ENCODE measurements at regions not wholly inside any gene's neighbourhood (a gene's known extent, or its start where the extent isn't known, plus 50 kb on each side); places are given as distances from the start of the nearest gene placed in this dataset.

GRCh38 chr6:146885708-146886457 lies 287.1 kb downstream of the ADGB start:
- H4K20me1 ChIP-seq (ENCODE audit: insufficient read depth), result no peaks in the 10 kb centered on the region
- no peak for DNase-seq
- no peaks in the 10 kb centered on the region for H3K9me2 ChIP-seq (ENCODE audit: insufficient read depth)
- no peaks in the 10 kb centered on the region for H3K79me2 ChIP-seq (ENCODE audit: low read depth)
- no peaks in the 10 kb centered on the region for H3K4me1 ChIP-seq (replicated peaks; ENCODE audit: insufficient read depth)
- no peaks in the 10 kb centered on the region for H3K27me3 ChIP-seq (ENCODE audit: insufficient read depth, low read depth)
- peaks cover 4% of the 10 kb centered on the region; the same call in 1 of the 2 replicates for H3K9me3 ChIP-seq (ENCODE audit: insufficient read depth, low read depth)
- BruUV-seq (replicated peaks), result no TSS peak
- intact Hi-C loops (cut with micrococcal nuclease; ENCODE audit: unreplicated experiment), result no loop called here
- TF ChIP-seq EZH2 (IDR thresholded peaks at IDR 0.05; ENCODE audit: low read depth), result no peak
- TF ChIP-seq, protein P1, sequence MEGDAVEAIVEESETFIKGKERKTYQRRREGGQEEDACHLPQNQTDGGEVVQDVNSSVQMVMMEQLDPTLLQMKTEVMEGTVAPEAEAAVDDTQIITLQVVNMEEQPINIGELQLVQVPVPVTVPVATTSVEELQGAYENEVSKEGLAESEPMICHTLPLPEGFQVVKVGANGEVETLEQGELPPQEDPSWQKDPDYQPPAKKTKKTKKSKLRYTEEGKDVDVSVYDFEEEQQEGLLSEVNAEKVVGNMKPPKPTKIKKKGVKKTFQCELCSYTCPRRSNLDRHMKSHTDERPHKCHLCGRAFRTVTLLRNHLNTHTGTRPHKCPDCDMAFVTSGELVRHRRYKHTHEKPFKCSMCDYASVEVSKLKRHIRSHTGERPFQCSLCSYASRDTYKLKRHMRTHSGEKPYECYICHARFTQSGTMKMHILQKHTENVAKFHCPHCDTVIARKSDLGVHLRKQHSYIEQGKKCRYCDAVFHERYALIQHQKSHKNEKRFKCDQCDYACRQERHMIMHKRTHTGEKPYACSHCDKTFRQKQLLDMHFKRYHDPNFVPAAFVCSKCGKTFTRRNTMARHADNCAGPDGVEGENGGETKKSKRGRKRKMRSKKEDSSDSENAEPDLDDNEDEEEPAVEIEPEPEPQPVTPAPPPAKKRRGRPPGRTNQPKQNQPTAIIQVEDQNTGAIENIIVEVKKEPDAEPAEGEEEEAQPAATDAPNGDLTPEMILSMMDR (conservative IDR thresholded peaks at IDR 0.05), result no peak
- CTCF ChIA-PET, result no interaction called here
- no peak overlapping the region for H3K27ac ChIP-seq
- H3K4me3 ChIP-seq, result no peak overlapping the region
- H3F3A ChIP-seq (ENCODE audit: insufficient read depth, low read depth), result no peaks in the 10 kb centered on the region
- no peak overlapping the region for H2AFZ ChIP-seq
- H3K4me2 ChIP-seq, result no peak overlapping the region
- no peaks in the 10 kb centered on the region for H3K36me3 ChIP-seq (ENCODE audit: low read depth)
- POLR2A ChIA-PET (ENCODE audit: unreplicated experiment), result no interaction called here

DNA sequence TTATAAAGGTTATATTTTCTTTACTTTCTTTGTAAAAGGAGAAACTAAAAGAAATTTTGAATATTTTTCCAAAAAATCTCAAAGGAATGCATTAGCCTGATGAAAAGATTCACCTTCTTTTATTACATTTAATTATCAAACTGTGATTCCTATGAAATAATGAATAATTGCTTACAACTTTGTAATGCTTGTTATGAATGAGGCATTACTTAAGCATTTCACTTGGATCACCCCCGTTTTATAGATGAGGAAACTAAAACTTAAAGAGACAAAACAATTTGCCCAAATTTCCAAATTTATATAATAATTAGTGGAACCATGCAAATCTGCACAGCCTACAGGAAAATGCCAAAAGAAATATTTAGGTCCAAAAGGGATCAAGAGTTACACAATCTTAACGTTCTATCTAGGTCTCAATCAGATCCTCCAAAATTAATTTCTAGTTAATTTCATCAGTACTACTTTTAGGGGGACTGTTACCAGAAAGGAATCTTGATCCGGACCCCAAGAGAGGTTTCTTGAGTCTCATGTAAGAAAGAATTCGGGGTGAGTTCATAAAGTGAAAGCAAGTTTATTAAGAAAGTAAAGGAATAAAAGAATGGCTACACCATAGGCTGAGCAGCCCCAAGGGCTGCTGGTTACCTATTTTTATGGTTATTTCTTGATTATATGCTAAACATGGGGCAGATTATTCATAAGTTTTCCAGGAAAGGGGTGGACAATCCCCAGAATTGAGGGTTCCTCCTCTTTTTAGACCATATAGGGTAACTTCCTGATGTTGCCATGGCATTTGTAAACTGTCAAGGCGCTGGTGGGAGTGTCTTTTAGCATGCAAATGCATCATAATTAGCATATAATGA lies 288.0 kb downstream of the ADGB start:
- Histone ChIP-seq H4K20me1 (ENCODE audit: insufficient read depth) (no peaks in the 10 kb centered on the region), H2AFZ (no peak overlapping the region), H3K27ac (no peak overlapping the region), H3K4me2 (no peak overlapping the region), H3K4me1 (replicated peaks; ENCODE audit: insufficient read depth) (no peaks in the 10 kb centered on the region), H3K4me3 (no peak overlapping the region), H3K9me2 (ENCODE audit: insufficient read depth) (no peaks in the 10 kb centered on the region), H3F3A (ENCODE audit: insufficient read depth, low read depth) (no peaks in the 10 kb centered on the region), H3K79me2 (ENCODE audit: low read depth) (no peaks in the 10 kb centered on the region), H3K9me3 (ENCODE audit: insufficient read depth, low read depth) (peaks cover 4% of the 10 kb centered on the region; the same call in 1 of the 2 replicates), H3K27me3 (ENCODE audit: insufficient read depth, low read depth) (no peaks in the 10 kb centered on the region), H3K36me3 (ENCODE audit: low read depth) (no peaks in the 10 kb centered on the region)
- ChIA-PET CTCF (no interaction called here), POLR2A (ENCODE audit: unreplicated experiment) (no interaction called here)
- intact Hi-C loops (cut with micrococcal nuclease; ENCODE audit: unreplicated experiment), result no loop called here
- no TSS peak for BruUV-seq (replicated peaks)
- no peak for DNase-seq
- TF ChIP-seq, protein P1 (conservative IDR thresholded peaks at IDR 0.05), result no peak
- no peak for TF ChIP-seq EZH2 (IDR thresholded peaks at IDR 0.05; ENCODE audit: low read depth)

DNA sequence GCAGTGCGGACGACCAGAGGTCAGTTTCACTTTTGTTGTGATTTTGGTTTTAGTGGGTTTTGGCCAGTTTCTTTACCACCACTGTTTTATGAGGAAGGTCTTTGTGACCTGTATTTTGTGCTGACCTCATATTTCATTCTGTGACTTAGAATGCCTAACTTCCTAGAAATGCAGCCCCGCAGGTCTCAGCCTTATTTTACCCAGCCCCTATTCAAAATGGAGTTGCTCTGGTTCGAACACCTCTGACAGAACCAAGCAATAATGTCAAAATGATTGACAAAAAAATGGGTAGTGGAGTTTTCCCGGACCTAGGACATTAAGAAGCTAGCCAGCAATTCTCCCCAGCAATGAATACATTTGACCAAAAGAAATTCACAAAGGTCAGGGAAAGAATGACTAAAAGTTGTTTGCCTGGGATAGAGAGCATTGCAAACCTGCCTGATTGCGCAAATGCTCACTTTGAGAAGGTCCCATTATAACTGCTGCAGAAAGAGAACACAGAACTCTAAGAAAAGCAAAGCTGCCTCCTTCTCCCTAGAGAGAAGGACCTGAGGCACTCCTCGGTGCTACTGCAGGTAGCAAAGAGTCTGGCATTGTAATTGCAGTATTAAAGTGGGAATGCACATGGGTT lies 288.8 kb downstream of the ADGB start:
- Histone ChIP-seq H4K20me1 (ENCODE audit: insufficient read depth) (no peaks in the 10 kb centered on the region), H3K27me3 (ENCODE audit: insufficient read depth, low read depth) (no peaks in the 10 kb centered on the region), H2AFZ (no peak overlapping the region), H3K9me3 (ENCODE audit: insufficient read depth, low read depth) (peaks cover 4% of the 10 kb centered on the region; the same call in 1 of the 2 replicates), H3K9me2 (ENCODE audit: insufficient read depth) (no peaks in the 10 kb centered on the region), H3K4me3 (no peak overlapping the region), H3K4me2 (no peak overlapping the region), H3K4me1 (replicated peaks; ENCODE audit: insufficient read depth) (peaks cover 5% of the 10 kb centered on the region; the same call in 1 of the 2 replicates), H3K27ac (no peak overlapping the region), H3F3A (ENCODE audit: insufficient read depth, low read depth) (no peaks in the 10 kb centered on the region), H3K36me3 (ENCODE audit: low read depth) (no peaks in the 10 kb centered on the region), H3K79me2 (ENCODE audit: low read depth) (no peaks in the 10 kb centered on the region)
- TF ChIP-seq, protein P1 (conservative IDR thresholded peaks at IDR 0.05), result no peak
- TF ChIP-seq EZH2 (IDR thresholded peaks at IDR 0.05; ENCODE audit: low read depth), result no peak
- no peak for DNase-seq
- ChIA-PET POLR2A (ENCODE audit: unreplicated experiment) (no interaction called here), CTCF (no interaction called here)
- BruUV-seq (replicated peaks), result no TSS peak
- intact Hi-C loops (cut with micrococcal nuclease; ENCODE audit: unreplicated experiment), result no loop called here
